Umbilical cord (tissue), 1 donor: ENCODE measurements at regions not wholly inside any gene's neighbourhood (a gene's known extent, or its start where the extent isn't known, plus 50 kb on each side); places are given as distances from the start of the nearest gene placed in this dataset.
A peak's percentile ranks its signal among the peaks of the same experiment; 100 is the strongest.

Experiments used
- DNase-seq: peaks from one replicate; pipeline ENCODE4 v3.0.0-alpha.2; 2015; ENCODE audit warnings: low spot score

- DNase-seq = no peak
Observed at GRCh38 chr13:90518417-90518816, 829.1 kb upstream of the MIR17HG start.

- no peak for DNase-seq
Observed at GRCh38 chr13:90519157-90519556, 828.3 kb upstream of the MIR17HG start.

- no peak for DNase-seq
Observed at GRCh38 chr13:90526711-90527110, 820.8 kb upstream of the MIR17HG start.

- no peak for DNase-seq
Observed at GRCh38 chr13:90531744-90532143, 815.7 kb upstream of the MIR17HG start.

GRCh38 chr13:90532861-90533492, 814.5 kb upstream of the MIR17HG start:
- DNase-seq = no peak

GRCh38 chr13:90533866-90534265, 813.6 kb upstream of the MIR17HG start:
- no peak for DNase-seq

- peak; percentile 7 for DNase-seq
Observed at GRCh38 chr13:90534617-90535370, 812.7 kb upstream of the MIR17HG start.

- no peak for DNase-seq
Observed at GRCh38 chr13:90535421-90535820, 812.1 kb upstream of the MIR17HG start.

GRCh38 chr13:90538063-90538462, 809.4 kb upstream of the MIR17HG start:
- DNase-seq = no peak

- no peak for DNase-seq
Observed at GRCh38 chr13:90541346-90541745, 806.1 kb upstream of the MIR17HG start.

GRCh38 chr13:90542959-90543505, 804.5 kb upstream of the MIR17HG start:
- no peak for DNase-seq

- DNase-seq = no peak
Observed at GRCh38 chr13:90545070-90545840, 802.2 kb upstream of the MIR17HG start.

- DNase-seq = no peak
Observed at GRCh38 chr13:90547272-90547790, 800.2 kb upstream of the MIR17HG start.

GRCh38 chr13:90551253-90551652, 796.2 kb upstream of the MIR17HG start:
- DNase-seq = no peak

- peak; percentile 40 for DNase-seq
Observed at GRCh38 chr13:90552702-90553101, 794.8 kb upstream of the MIR17HG start.

GRCh38 chr13:90553159-90553558, 794.3 kb upstream of the MIR17HG start:
- no peak for DNase-seq

GRCh38 chr13:90557626-90558025, 789.9 kb upstream of the MIR17HG start:
- no peak for DNase-seq

- DNase-seq = no peak
Observed at GRCh38 chr13:90562443-90562842, 785.0 kb upstream of the MIR17HG start.

- DNase-seq = no peak
Observed at GRCh38 chr13:90564096-90564495, 783.4 kb upstream of the MIR17HG start.

GRCh38 chr13:90564566-90564965, 782.9 kb upstream of the MIR17HG start:
- no peak for DNase-seq

- DNase-seq = no peak
Observed at GRCh38 chr13:90565985-90566713, 781.3 kb upstream of the MIR17HG start.
